ENCODE measurements at regions not wholly inside any gene's neighbourhood (a gene's known extent, or its start where the extent isn't known, plus 50 kb on each side); places are given as distances from the start of the nearest gene placed in this dataset.

DNA sequence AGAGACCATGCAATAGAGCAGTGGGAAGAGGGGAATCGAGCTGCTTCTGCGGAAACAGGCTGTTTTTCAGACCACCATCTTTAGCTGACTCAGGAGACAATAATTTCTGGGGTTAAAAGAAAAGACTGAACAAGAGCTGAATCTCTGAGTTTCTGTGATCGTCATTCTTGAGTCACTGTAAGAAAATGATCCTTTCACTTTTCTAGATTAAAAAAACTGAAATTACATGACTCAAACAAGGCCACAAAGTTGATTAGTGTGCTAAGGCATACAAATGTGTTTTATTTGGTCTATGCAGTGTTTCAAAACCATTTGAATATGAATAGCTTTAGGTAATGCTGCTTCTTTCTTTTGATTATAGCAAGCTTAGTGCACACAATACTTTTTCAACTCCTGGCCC lies 194.4 kb upstream of the RPL34 start:
- POLR2A ChIA-PET = no interaction called here
- CTCF ChIA-PET = interaction anchor here (0.9 kb wide), 1 partner anchor 87 kb away, joined by 3 read pairs; no protein-coding TSS in a partner anchor
- Histone ChIP-seq H3K4me1 (ENCODE audit: control insufficient read depth, insufficient read depth, low read length) (no peaks in the 10 kb centered on the region), H3K36me3 (ENCODE audit: control insufficient read depth in 2 of 2, insufficient read depth in 1 of 2, low read length in 2 of 2) (no peaks in the 10 kb centered on the region), H3K4me3 (ENCODE audit: low read depth, low read length) (no peak overlapping the region), H3K27ac (ENCODE audit: extremely low read depth, low read depth, low read length) (no peak overlapping the region), H3K9me3 (ENCODE audit: control insufficient read depth, insufficient read depth, low read depth, low read length) (no peaks in the 10 kb centered on the region)
- TF ChIP-seq ZNF433 (tag by site-specific recombination; IDR thresholded peaks at IDR 0.05; ENCODE audit: low read depth) (no peak), SCRT2 (tag by site-specific recombination; IDR thresholded peaks at IDR 0.05) (no peak), SP2 (tag by site-specific recombination; IDR thresholded peaks at IDR 0.05) (no peak), ZNF488 (tag by site-specific recombination; IDR thresholded peaks at IDR 0.05) (no peak), ZNF404 (tag by site-specific recombination; IDR thresholded peaks at IDR 0.05) (no peak), ZEB2 (tag by site-specific recombination; IDR thresholded peaks at IDR 0.05) (no peak), ZNF140 (tag by site-specific recombination; IDR thresholded peaks at IDR 0.05) (no peak), ZNF561 (tag by site-specific recombination; IDR thresholded peaks at IDR 0.05; ENCODE audit: borderline replicate concordance) (no peak), ZNF138 (tag by site-specific recombination; IDR thresholded peaks at IDR 0.05; ENCODE audit: borderline replicate concordance) (no peak), ZNF600 (tag by site-specific recombination; IDR thresholded peaks at IDR 0.05) (no peak), ZNF202 (tag by site-specific recombination; IDR thresholded peaks at IDR 0.05; ENCODE audit: borderline replicate concordance) (no peak), ZBTB48 (tag by site-specific recombination; IDR thresholded peaks at IDR 0.05) (no peak), ZNF184 (tag by site-specific recombination; IDR thresholded peaks at IDR 0.05) (no peak), ZNF48 (tag by site-specific recombination; IDR thresholded peaks at IDR 0.05) (no peak), ZNF266 (tag by site-specific recombination; IDR thresholded peaks at IDR 0.05; ENCODE audit: low read depth) (no peak), ZNF274 (IDR thresholded peaks at IDR 0.05; ENCODE audit: low read length) (no peak), ZNF274 (tag by site-specific recombination; IDR thresholded peaks at IDR 0.05; ENCODE audit: borderline replicate concordance) (no peak), ZNF221 (tag by site-specific recombination; IDR thresholded peaks at IDR 0.05; ENCODE audit: borderline replicate concordance) (no peak)
- TF ChIP-seq, protein P1, sequence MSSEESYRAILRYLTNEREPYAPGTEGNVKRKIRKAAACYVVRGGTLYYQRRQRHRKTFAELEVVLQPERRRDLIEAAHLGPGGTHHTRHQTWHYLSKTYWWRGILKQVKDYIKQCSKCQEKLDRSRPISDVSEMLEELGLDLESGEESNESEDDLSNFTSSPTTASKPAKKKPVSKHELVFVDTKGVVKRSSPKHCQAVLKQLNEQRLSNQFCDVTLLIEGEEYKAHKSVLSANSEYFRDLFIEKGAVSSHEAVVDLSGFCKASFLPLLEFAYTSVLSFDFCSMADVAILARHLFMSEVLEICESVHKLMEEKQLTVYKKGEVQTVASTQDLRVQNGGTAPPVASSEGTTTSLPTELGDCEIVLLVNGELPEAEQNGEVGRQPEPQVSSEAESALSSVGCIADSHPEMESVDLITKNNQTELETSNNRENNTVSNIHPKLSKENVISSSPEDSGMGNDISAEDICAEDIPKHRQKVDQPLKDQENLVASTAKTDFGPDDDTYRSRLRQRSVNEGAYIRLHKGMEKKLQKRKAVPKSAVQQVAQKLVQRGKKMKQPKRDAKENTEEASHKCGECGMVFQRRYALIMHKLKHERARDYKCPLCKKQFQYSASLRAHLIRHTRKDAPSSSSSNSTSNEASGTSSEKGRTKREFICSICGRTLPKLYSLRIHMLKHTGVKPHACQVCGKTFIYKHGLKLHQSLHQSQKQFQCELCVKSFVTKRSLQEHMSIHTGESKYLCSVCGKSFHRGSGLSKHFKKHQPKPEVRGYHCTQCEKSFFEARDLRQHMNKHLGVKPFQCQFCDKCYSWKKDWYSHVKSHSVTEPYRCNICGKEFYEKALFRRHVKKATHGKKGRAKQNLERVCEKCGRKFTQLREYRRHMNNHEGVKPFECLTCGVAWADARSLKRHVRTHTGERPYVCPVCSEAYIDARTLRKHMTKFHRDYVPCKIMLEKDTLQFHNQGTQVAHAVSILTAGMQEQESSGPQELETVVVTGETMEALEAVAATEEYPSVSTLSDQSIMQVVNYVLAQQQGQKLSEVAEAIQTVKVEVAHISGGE (tag by site-specific recombination; conservative IDR thresholded peaks at IDR 0.05; ENCODE audit: low read depth) = no peak
- TF ChIP-seq, protein P2, sequence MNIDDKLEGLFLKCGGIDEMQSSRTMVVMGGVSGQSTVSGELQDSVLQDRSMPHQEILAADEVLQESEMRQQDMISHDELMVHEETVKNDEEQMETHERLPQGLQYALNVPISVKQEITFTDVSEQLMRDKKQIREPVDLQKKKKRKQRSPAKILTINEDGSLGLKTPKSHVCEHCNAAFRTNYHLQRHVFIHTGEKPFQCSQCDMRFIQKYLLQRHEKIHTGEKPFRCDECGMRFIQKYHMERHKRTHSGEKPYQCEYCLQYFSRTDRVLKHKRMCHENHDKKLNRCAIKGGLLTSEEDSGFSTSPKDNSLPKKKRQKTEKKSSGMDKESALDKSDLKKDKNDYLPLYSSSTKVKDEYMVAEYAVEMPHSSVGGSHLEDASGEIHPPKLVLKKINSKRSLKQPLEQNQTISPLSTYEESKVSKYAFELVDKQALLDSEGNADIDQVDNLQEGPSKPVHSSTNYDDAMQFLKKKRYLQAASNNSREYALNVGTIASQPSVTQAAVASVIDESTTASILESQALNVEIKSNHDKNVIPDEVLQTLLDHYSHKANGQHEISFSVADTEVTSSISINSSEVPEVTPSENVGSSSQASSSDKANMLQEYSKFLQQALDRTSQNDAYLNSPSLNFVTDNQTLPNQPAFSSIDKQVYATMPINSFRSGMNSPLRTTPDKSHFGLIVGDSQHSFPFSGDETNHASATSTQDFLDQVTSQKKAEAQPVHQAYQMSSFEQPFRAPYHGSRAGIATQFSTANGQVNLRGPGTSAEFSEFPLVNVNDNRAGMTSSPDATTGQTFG (tag by site-specific recombination; IDR thresholded peaks at IDR 0.05; ENCODE audit: borderline replicate concordance) = no peak

DNA sequence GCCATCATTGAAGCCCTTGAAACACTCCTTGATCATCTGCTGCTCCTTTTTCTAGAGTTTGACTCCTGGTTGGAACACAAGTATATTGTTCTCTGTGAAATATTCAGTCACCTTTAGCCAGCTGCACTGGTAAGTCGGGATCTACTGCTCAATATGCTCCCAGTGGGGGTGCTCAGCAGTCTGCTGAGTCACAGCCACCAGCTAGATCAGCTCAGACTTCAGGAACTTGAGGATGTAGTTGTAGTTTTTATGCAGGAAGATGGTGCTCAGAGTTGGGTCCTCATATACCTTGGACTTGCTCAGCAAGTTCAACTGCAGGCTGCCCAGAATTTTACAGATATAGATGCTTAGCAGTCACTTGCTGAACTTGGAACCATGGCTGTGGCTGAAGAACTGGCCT lies 202.5 kb upstream of the RPL34 start:
- Histone ChIP-seq H3K9me3 (ENCODE audit: control insufficient read depth, insufficient read depth, low read depth, low read length) (no peaks in the 10 kb centered on the region), H3K4me3 (ENCODE audit: low read depth, low read length) (no peak overlapping the region), H3K27ac (ENCODE audit: extremely low read depth, low read depth, low read length) (no peak overlapping the region), H3K4me1 (ENCODE audit: control insufficient read depth, insufficient read depth, low read length) (no peaks in the 10 kb centered on the region), H3K36me3 (ENCODE audit: control insufficient read depth in 2 of 2, insufficient read depth in 1 of 2, low read length in 2 of 2) (no peaks in the 10 kb centered on the region)
- CTCF ChIA-PET = no interaction called here
- POLR2A ChIA-PET = no interaction called here
- TF ChIP-seq ZNF692 (tag by site-specific recombination; IDR thresholded peaks at IDR 0.05) = no peak
- TF ChIP-seq, protein P3, sequence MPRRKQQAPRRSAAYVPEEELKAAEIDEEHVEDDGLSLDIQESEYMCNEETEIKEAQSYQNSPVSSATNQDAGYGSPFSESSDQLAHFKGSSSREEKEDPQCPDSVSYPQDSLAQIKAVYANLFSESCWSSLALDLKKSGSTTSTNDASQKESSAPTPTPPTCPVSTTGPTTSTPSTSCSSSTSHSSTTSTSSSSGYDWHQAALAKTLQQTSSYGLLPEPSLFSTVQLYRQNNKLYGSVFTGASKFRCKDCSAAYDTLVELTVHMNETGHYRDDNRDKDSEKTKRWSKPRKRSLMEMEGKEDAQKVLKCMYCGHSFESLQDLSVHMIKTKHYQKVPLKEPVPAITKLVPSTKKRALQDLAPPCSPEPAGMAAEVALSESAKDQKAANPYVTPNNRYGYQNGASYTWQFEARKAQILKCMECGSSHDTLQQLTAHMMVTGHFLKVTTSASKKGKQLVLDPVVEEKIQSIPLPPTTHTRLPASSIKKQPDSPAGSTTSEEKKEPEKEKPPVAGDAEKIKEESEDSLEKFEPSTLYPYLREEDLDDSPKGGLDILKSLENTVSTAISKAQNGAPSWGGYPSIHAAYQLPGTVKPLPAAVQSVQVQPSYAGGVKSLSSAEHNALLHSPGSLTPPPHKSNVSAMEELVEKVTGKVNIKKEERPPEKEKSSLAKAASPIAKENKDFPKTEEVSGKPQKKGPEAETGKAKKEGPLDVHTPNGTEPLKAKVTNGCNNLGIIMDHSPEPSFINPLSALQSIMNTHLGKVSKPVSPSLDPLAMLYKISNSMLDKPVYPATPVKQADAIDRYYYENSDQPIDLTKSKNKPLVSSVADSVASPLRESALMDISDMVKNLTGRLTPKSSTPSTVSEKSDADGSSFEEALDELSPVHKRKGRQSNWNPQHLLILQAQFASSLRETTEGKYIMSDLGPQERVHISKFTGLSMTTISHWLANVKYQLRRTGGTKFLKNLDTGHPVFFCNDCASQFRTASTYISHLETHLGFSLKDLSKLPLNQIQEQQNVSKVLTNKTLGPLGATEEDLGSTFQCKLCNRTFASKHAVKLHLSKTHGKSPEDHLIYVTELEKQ (tag by site-specific recombination; IDR thresholded peaks at IDR 0.05; ENCODE audit: borderline replicate concordance) = no peak
- TF ChIP-seq ZNF175 (tag by site-specific recombination; IDR thresholded peaks at IDR 0.05) = no peak
- no peak for TF ChIP-seq ZNF560 (tag by site-specific recombination; IDR thresholded peaks at IDR 0.05; ENCODE audit: borderline replicate concordance)
- no peak for TF ChIP-seq ZNF768 (tag by site-specific recombination; IDR thresholded peaks at IDR 0.05)
- TF ChIP-seq SETDB1 (IDR thresholded peaks at IDR 0.05; ENCODE audit: insufficient read length, low read length) = no peak
